Type B pancreatic cell (in vitro differentiated cells): ENCODE measurements at regions not wholly inside any gene's neighbourhood (a gene's known extent, or its start where the extent isn't known, plus 50 kb on each side); places are given as distances from the start of the nearest gene placed in this dataset.
"Not testable (repeated sequence)": the region's sequence is repeated elsewhere in the genome, so short reads cannot be mapped to it uniquely, and the experiment has no call there.

Experiments
- DNase-seq: peaks from one replicate; pipeline ENCODE4 v3.0.0; 2021; ENCODE audit warnings: mixed read lengths; ENCODE audit not compliant: unreplicated experiment; ENCODE audit errors: extremely low spot score
- H3K27ac Mint-ChIP-seq: 2 replicates; pipeline ENCODE4 v1.8.0; 2021; ENCODE audit warnings: mild to moderate bottlenecking, mixed read lengths
- H3K27me3 Mint-ChIP-seq: 2 replicates; pipeline ENCODE4 v1.8.0; 2021; ENCODE audit warnings: mixed read lengths
- H3K36me3 Mint-ChIP-seq: 2 replicates; pipeline ENCODE4 v1.8.0; 2021; ENCODE audit warnings: mixed read lengths
- H3K4me1 Mint-ChIP-seq: one replicate; pipeline ENCODE4 v1.8.0; 2021; ENCODE audit warnings: mixed read lengths; ENCODE audit not compliant: unreplicated experiment
- H3K4me3 Mint-ChIP-seq: 2 replicates; pipeline ENCODE4 v1.8.0; 2021; ENCODE audit warnings: mild to moderate bottlenecking, mixed read lengths
- H3K9me3 Mint-ChIP-seq: 2 replicates; pipeline ENCODE4 v1.8.0; 2021; ENCODE audit warnings: mixed read lengths
- TF ChIP-seq, protein P1 (sequence below): fragments of 200-600 bp; sonication (generic); conservative IDR thresholded peaks from 2 replicates; pipeline ENCODE4 v1.5.0; 2021; ENCODE audit warnings: antibody characterized with exemption, mild to moderate bottlenecking

DNA sequence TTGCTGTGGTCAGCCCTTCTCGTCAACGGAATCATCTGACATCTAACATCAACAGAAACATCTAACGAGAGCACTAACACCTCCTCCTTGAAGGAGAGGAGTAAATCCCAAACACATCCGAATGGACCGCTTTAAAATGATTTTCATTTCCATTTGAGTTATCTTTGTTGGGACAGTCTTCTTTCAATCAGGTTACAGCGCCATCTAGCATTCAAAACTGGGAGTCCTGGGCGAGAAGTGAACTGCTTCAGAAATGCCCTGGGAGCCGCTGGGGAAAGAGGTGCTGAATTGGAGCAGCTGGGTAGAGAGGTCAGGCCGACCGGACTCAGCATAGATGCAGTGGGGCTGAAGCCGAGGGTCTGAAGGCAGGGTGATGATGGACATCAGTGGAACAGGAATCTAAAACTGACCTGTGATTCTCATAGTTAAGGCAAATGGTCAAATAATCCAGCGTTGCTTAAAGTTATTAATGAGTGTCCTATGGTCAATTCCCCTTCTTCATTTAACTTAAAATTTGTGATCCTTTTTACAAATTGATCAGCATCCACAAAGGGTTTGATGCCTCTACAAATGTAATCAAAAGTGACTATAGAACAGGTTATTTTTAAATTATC is 170.0 kb upstream of the NDN start:
- Mint-ChIP-seq H3K27me3 (no peaks in the 10 kb centered on the region), H3K9me3 (no peaks in the 10 kb centered on the region), H3K27ac (no peak overlapping the region), H3K36me3 (no peaks in the 10 kb centered on the region), H3K4me3 (peak overlapping the region; percentile 25), H3K4me1 (peaks cover 14% of the 10 kb centered on the region)
- no peak for DNase-seq
- TF ChIP-seq, protein P1, sequence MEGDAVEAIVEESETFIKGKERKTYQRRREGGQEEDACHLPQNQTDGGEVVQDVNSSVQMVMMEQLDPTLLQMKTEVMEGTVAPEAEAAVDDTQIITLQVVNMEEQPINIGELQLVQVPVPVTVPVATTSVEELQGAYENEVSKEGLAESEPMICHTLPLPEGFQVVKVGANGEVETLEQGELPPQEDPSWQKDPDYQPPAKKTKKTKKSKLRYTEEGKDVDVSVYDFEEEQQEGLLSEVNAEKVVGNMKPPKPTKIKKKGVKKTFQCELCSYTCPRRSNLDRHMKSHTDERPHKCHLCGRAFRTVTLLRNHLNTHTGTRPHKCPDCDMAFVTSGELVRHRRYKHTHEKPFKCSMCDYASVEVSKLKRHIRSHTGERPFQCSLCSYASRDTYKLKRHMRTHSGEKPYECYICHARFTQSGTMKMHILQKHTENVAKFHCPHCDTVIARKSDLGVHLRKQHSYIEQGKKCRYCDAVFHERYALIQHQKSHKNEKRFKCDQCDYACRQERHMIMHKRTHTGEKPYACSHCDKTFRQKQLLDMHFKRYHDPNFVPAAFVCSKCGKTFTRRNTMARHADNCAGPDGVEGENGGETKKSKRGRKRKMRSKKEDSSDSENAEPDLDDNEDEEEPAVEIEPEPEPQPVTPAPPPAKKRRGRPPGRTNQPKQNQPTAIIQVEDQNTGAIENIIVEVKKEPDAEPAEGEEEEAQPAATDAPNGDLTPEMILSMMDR: peak; percentile 75

DNA sequence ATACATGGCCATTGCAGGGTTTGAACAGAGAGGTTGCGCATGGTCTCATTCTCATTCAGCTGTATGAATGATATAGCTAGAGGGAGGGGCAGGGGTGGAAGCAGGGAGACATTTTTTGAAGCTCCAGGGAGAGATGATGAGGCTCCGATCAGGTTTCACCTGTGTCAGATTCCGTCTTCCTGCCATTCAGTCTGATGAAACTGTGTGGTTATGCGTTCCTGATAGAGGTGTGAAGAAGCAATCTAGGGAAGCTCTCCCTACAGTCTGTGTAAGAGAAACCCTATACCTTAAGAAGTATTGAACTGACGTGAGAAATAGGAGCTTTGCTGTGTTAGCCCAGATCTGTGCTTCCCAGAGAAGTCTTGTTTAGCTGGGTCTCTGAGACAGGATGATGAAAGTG is 171.9 kb upstream of the NDN start:
- Mint-ChIP-seq H3K36me3 (no peaks in the 10 kb centered on the region), H3K4me1 (peaks cover 14% of the 10 kb centered on the region), H3K27ac (no peak overlapping the region), H3K4me3 (no peak overlapping the region), H3K27me3 (no peaks in the 10 kb centered on the region), H3K9me3 (no peaks in the 10 kb centered on the region)
- TF ChIP-seq, protein P1: no peak
- no peak for DNase-seq

DNA sequence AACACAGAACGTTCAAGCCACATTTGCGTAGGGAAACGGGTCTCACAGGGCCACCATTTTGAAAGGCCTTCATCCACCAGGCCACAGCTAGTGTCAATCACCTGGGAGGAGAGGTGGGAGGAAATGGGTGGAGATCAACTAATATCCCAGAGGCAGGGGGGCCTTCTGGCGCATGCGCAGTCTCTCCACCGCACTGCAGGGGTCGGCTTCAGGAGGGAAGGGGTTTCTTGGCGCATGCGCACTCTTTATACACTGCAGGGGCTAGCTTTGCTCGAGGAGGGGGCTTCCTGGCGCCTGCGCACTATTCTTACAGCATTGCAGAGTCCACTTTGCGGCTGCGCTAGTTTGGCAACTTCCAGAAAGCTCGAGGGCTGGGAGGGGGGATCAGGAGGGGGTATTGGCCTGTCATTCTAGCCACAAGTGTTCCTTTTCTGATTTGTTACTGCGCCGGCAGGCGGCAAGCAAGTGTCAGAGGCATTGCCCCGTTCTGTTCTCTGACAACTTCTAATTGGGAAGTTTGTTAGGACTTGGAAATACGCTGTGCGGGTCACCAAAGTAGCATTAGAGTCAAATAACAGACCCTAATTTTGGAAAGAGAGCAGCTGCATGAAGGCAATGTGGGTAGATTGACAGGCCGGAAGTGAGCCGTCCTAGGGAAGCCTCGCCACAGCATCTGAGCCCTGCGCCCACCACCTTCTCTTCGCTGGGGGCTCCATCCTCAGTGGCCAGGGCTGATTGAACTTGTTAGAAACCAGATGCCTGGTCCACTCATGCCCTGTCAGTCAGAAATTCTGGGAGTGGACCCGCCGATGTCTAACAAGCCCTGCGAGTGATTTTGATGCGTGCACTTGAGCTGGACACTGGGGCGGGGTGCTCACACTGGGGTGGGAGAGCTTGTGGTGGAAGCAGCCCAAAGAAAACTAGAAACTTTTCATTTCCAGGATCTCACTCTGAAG is 173.5 kb upstream of the NDN start:
- TF ChIP-seq, protein P1: no peak
- DNase-seq: no peak
- H3K9me3 Mint-ChIP-seq: no peaks in the 10 kb centered on the region
- no peak overlapping the region for H3K4me3 Mint-ChIP-seq
- H3K27me3 Mint-ChIP-seq: no peaks in the 10 kb centered on the region
- no peak overlapping the region for H3K27ac Mint-ChIP-seq
- no peaks in the 10 kb centered on the region for H3K36me3 Mint-ChIP-seq
- H3K4me1 Mint-ChIP-seq: peaks cover 14% of the 10 kb centered on the region

DNA sequence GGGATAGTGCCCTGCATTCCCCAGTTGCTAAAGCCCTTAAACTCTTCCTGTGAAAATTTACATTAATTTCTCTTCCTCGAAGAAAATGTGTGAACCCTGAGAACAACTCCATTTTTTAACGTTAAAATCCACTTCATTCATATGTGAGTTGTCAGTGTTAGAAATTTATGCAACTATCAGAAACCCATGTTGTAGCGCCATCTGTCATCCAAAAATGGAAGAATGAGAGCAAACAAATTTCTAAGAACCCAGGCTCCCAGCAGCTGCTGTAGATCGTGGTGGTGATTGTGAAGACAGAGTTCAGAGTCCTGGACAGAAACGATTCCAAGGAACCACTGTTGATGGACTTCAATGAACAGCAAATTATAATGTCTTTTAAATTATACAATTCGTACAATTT is 179.7 kb upstream of the NDN start:
- Mint-ChIP-seq H3K4me3 (no peak overlapping the region), H3K36me3 (no peaks in the 10 kb centered on the region), H3K9me3 (no peaks in the 10 kb centered on the region), H3K27me3 (no peaks in the 10 kb centered on the region), H3K4me1 (no peaks in the 10 kb centered on the region), H3K27ac (no peak overlapping the region)
- no peak for DNase-seq
- TF ChIP-seq, protein P1: peak; percentile 65

DNA sequence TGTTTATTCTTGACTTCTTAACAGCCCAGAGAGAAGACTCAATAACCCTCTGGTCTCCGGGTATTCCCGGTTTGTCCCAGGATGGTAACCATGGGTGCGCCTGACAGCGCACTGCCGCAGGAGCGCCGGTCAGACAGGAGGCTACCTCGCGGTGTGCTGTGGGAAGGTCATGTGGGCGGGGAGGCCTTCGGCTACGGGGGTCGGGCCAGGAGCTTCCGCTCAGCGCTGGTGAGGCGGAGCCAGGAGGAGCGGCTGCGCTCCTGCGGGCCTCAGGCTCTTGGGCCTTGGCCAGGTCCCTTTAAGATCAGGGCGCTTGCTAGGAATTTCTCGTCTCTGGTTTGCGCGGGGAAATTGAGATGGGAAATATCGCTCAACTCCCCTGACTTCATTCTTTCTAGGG is 182.3 kb upstream of the NDN start:
- H3K27me3 Mint-ChIP-seq: no peaks in the 10 kb centered on the region
- peak overlapping the region; percentile 81 for H3K4me3 Mint-ChIP-seq
- peak overlapping the region; percentile 18 for H3K27ac Mint-ChIP-seq
- DNase-seq: no peak
- TF ChIP-seq, protein P1: no peak
- H3K9me3 Mint-ChIP-seq: no peaks in the 10 kb centered on the region
- no peaks in the 10 kb centered on the region for H3K4me1 Mint-ChIP-seq
- H3K36me3 Mint-ChIP-seq: no peaks in the 10 kb centered on the region

DNA sequence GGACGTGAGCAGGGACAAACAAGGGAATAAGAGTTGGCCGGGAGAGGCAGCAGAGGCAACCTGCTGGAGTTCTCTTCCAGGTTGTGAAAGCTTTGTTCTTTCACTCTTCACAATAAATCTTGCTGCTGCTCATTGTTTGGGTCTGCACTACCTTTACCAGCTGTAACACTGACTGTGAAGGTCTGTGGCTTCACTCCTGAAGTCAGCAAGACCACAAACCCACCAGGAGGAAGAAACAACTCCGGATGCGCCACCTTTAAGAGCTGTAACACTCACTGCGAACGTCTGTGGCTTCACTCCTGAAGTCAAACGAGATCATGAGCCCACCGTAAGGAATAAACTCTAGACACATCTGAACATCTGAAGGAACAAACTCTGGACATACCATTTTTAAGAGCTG is 186.5 kb upstream of the NDN start:
- H3K36me3 Mint-ChIP-seq, H3K27me3 Mint-ChIP-seq, H3K4me3 Mint-ChIP-seq, H3K4me1 Mint-ChIP-seq, DNase-seq, H3K27ac Mint-ChIP-seq, H3K9me3 Mint-ChIP-seq: not testable (repeated sequence)
